ENCODE measurements at regions not wholly inside any gene's neighbourhood (a gene's known extent, or its start where the extent isn't known, plus 50 kb on each side); places are given as distances from the start of the nearest gene placed in this dataset.

GRCh38 chr12:85720308-85721033 is 115.7 kb downstream of the RASSF9 start:
- TF ChIP-seq POLR2AphosphoS5 (IDR thresholded peaks at IDR 0.05) (no peak), CTCF (IDR thresholded peaks at IDR 0.05) (no peak), POLR2A (IDR thresholded peaks at IDR 0.05) (no peak)
- Histone ChIP-seq H3K9me3 (no peaks in the 10 kb centered on the region), H3K27me3 (replicated peaks; ENCODE audit: insufficient read depth) (no peaks in the 10 kb centered on the region), H3K36me3 (no peaks in the 10 kb centered on the region), H3K4me1 (replicated peaks) (no peaks in the 10 kb centered on the region), H3K27ac (no peak overlapping the region), H3K4me3 (no peak overlapping the region)
- 83% methylated on average over 1 of the region's 1 CpG for WGBS
- DNase-seq (ENCODE audit: low spot score) = no peak
- intact Hi-C loops (cut with DNase I) = no loop called here

GRCh38 chr12:85725991-85726390 is 110.2 kb downstream of the RASSF9 start:
- 88% methylated on average over 2 of the region's 2 CpGs for WGBS
- intact Hi-C loops (cut with DNase I) = no loop called here

GRCh38 chr12:85733221-85733840 is 102.9 kb downstream of the RASSF9 start:
- H3K9me3 ChIP-seq = no peaks in the 10 kb centered on the region
- H3K36me3 ChIP-seq = no peaks in the 10 kb centered on the region
- no peak overlapping the region for H3K4me3 ChIP-seq
- DNase-seq (ENCODE audit: low spot score) = no peak
- WGBS = 80% methylated on average over 5 of the region's 5 CpGs
- no peaks in the 10 kb centered on the region for H3K4me1 ChIP-seq (replicated peaks)
- intact Hi-C loops (cut with DNase I) = no loop called here
- H3K27me3 ChIP-seq (replicated peaks; ENCODE audit: insufficient read depth) = no peaks in the 10 kb centered on the region
- no peak overlapping the region for H3K27ac ChIP-seq
- TF ChIP-seq CTCF (IDR thresholded peaks at IDR 0.05) = no peak
- TF ChIP-seq POLR2A (IDR thresholded peaks at IDR 0.05) = no peak
- no peak for TF ChIP-seq POLR2AphosphoS5 (IDR thresholded peaks at IDR 0.05)

More at GRCh38 chr12:85725991-85726390, 110.2 kb downstream of the RASSF9 start:
- no peaks in the 10 kb centered on the region for H3K27me3 ChIP-seq (replicated peaks; ENCODE audit: insufficient read depth)
- H3K4me1 ChIP-seq (replicated peaks) = no peaks in the 10 kb centered on the region
- H3K4me3 ChIP-seq = no peak overlapping the region
- H3K27ac ChIP-seq = no peak overlapping the region
- H3K9me3 ChIP-seq = no peaks in the 10 kb centered on the region
- TF ChIP-seq CTCF (IDR thresholded peaks at IDR 0.05) (no peak), POLR2AphosphoS5 (IDR thresholded peaks at IDR 0.05) (no peak), POLR2A (IDR thresholded peaks at IDR 0.05) (no peak)
- DNase-seq (ENCODE audit: low spot score) = no peak
- no peaks in the 10 kb centered on the region for H3K36me3 ChIP-seq

- Histone ChIP-seq H3K36me3 (no peaks in the 10 kb centered on the region), H3K27me3 (replicated peaks; ENCODE audit: insufficient read depth) (no peaks in the 10 kb centered on the region), H3K9me3 (no peaks in the 10 kb centered on the region), H3K4me3 (no peak overlapping the region), H3K4me1 (replicated peaks) (no peaks in the 10 kb centered on the region), H3K27ac (no peak overlapping the region)
- intact Hi-C loops (cut with DNase I) = no loop called here
- 96% methylated on average over 1 of the region's 1 CpG for WGBS
- TF ChIP-seq CTCF (IDR thresholded peaks at IDR 0.05) = no peak
- no peak for DNase-seq (ENCODE audit: low spot score)
Observed at GRCh38 chr12:85733984-85734383, 102.2 kb downstream of the RASSF9 start.

GRCh38 chr12:85740186-85740585 is 96.0 kb downstream of the RASSF9 start:
- 33% methylated on average over 1 of the region's 1 CpG for WGBS
- Histone ChIP-seq H3K9me3 (no peaks in the 10 kb centered on the region), H3K36me3 (no peaks in the 10 kb centered on the region), H3K4me3 (no peak overlapping the region), H3K4me1 (replicated peaks) (no peaks in the 10 kb centered on the region), H3K27ac (no peak overlapping the region), H3K27me3 (replicated peaks; ENCODE audit: insufficient read depth) (no peaks in the 10 kb centered on the region)
- intact Hi-C loops (cut with DNase I) = no loop called here
- no peak for TF ChIP-seq POLR2AphosphoS5 (IDR thresholded peaks at IDR 0.05)
- TF ChIP-seq CTCF (IDR thresholded peaks at IDR 0.05) = no peak
- no peak for TF ChIP-seq POLR2A (IDR thresholded peaks at IDR 0.05)
- DNase-seq (ENCODE audit: low spot score) = no peak
